B cell (primary cell): ENCODE measurements at regions not wholly inside any gene's neighbourhood (a gene's known extent, or its start where the extent isn't known, plus 50 kb on each side); places are given as distances from the start of the nearest gene placed in this dataset.

Experiments
- ATAC-seq: fragments of 200-7000 bp; cut with Tn5 transposase; one replicate; pipeline ENCODE4 v1.10.0; 2021; ENCODE audit warnings: low read depth, mild to moderate bottlenecking, moderate number of reproducible peaks, moderate library complexity
- CTCF ChIA-PET: fragments of 350-600 bp; sonication (Branson Sonifier 250); formaldehyde crosslinking; loops from one replicate; lab custom pipeline; 2021; ENCODE audit warnings: antibody characterized with exemption, inconsistent platforms; lab: Charles Lee
- POLR2A ChIA-PET: fragments of 350-600 bp; sonication (Branson Sonifier 250); formaldehyde crosslinking; loops from one replicate; lab custom pipeline; 2021; ENCODE audit warnings: antibody characterized with exemption; lab: Charles Lee
- DNase-seq: peaks from one replicate; pipeline ENCODE4 v3.0.0; 2013
- H2AFZ ChIP-seq: 2 replicates; pipeline ENCODE4 v1.6.1; 2012; ENCODE audit warnings: mild to moderate bottlenecking, low read depth, low read length; ENCODE audit not compliant: insufficient read depth, poor library complexity, severe bottlenecking
- H3K27ac ChIP-seq, 2 donors: 1 replicate in 1 of 2; 2 replicates in 1 of 2; pipeline ENCODE4 v1.5.1; 2012 to 2013; ENCODE audit warnings: low read length in 2 of 2, mild to moderate bottlenecking in 2 of 2, moderate library complexity in 1 of 2
- H3K27me3 ChIP-seq, 4 experiments: fragments of 200-600 bp in 1 of 4; sonication (generic) in 1 of 4; replicated peaks in 1 of 4; 1 replicate in 2 of 4; 2 replicates in 2 of 4; pipeline versions ENCODE4 v1.6.1 to v1.7.0; 2013 to 2016; ENCODE audit warnings: low read length in 3 of 4, mild to moderate bottlenecking in 2 of 4, mixed read lengths in 1 of 4, moderate library complexity in 1 of 4; ENCODE audit not compliant: insufficient read depth in 4 of 4, control insufficient read depth in 3 of 4; ENCODE audit errors: control extremely low read depth in 1 of 4
- H3K36me3 ChIP-seq, 2 experiments: replicated peaks in 1 of 2; 1 replicate in 1 of 2; 2 replicates in 1 of 2; pipeline versions ENCODE4 v1.6.1 to v1.7.1; 2013; ENCODE audit warnings: low read length in 1 of 2; ENCODE audit not compliant: insufficient read depth in 2 of 2, control insufficient read depth in 1 of 2; ENCODE audit errors: control extremely low read depth in 1 of 2, extremely low read depth in 1 of 2
- H3K4me1 ChIP-seq, 2 donors: fragments of 200-600 bp in 1 of 2; sonication (generic) in 1 of 2; 1 replicate in 1 of 2; 2 replicates in 1 of 2; pipeline versions ENCODE4 v1.5.1 to v1.6.1; 2013 to 2017; ENCODE audit warnings: low read length in 2 of 2; ENCODE audit not compliant: control insufficient read depth in 2 of 2, insufficient read depth in 2 of 2
- H3K4me2 ChIP-seq: replicated peaks from 2 replicates; pipeline ENCODE3; 2012; ENCODE audit warnings: mild to moderate bottlenecking, low read depth, low read length; ENCODE audit not compliant: poor library complexity, severe bottlenecking
- H3K4me3 ChIP-seq, 5 experiments: fragments of 200-600 bp in 1 of 5; sonication (generic) in 1 of 5; 1 replicate in 3 of 5; 2 replicates in 2 of 5; pipeline versions ENCODE4 v1.5.1 to v1.7.0; 2011 to 2016; ENCODE audit warnings: low read length in 4 of 5, mild to moderate bottlenecking in 4 of 5, low read depth in 2 of 5, control low read depth in 1 of 5, moderate library complexity in 1 of 5; ENCODE audit not compliant: insufficient read depth in 1 of 5; ENCODE audit errors: control extremely low read depth in 1 of 5, extremely low read depth in 1 of 5
- H3K79me2 ChIP-seq: fragments of 200-600 bp; sonication (generic); one replicate; pipeline ENCODE4 v1.6.0; 2016; ENCODE audit warnings: low read length; ENCODE audit not compliant: control insufficient read depth, insufficient read depth
- H3K9ac ChIP-seq: fragments of 200-600 bp; sonication (generic); 2 replicates; pipeline ENCODE4 v1.6.1; 2017; ENCODE audit warnings: mild to moderate bottlenecking, low read length, moderate library complexity
- H3K9me3 ChIP-seq, 3 donors: one replicate each; pipeline versions ENCODE4 v1.6.1 to v1.7.1; 2013; ENCODE audit warnings: low read length in 2 of 3; ENCODE audit not compliant: control insufficient read depth in 2 of 3, insufficient read depth in 1 of 3; ENCODE audit errors: control extremely low read depth in 1 of 3
- H4K20me1 ChIP-seq: 2 replicates; pipeline ENCODE4 v1.6.0; 2012; ENCODE audit warnings: mild to moderate bottlenecking, low read length; ENCODE audit not compliant: insufficient read depth, control insufficient read depth, poor library complexity, severe bottlenecking
- H3K27ac Mint-ChIP-seq: one replicate; pipeline ENCODE4 v1.8.0; 2021; ENCODE audit warnings: mixed read lengths
- H3K27me3 Mint-ChIP-seq: one replicate; pipeline ENCODE4 v1.8.0; 2021; ENCODE audit warnings: mixed read lengths
- H3K4me1 Mint-ChIP-seq: one replicate; pipeline ENCODE4 v1.8.0; 2021; ENCODE audit warnings: mixed read lengths
- H3K4me3 Mint-ChIP-seq: one replicate; pipeline ENCODE4 v1.8.0; 2021; ENCODE audit warnings: mixed read lengths
- H3K9me3 Mint-ChIP-seq: one replicate; pipeline ENCODE4 v1.8.0; 2022; ENCODE audit warnings: mixed read lengths; ENCODE audit not compliant: insufficient read depth
- CTCF ChIP-seq: fragments of 200-600 bp; IDR thresholded peaks from one replicate; pipeline ENCODE4 v1.8.0; 2022; ENCODE audit warnings: antibody characterized with exemption, mild to moderate bottlenecking
- EZH2 ChIP-seq: IDR thresholded peaks from 2 replicates; pipeline ENCODE4 v1.6.1; 2012; ENCODE audit warnings: borderline replicate concordance, low read depth, mild to moderate bottlenecking, moderate library complexity, low read length; ENCODE audit not compliant: insufficient read depth, poor library complexity, severe bottlenecking
- WGBS: methylation state at CpG from one replicate; pipeline ENCODE4 v1.1.5; 2013; ENCODE audit warnings: missing lambda C conversion rate; ENCODE audit not compliant: insufficient coverage; 5-methylcytosine and 5-hydroxymethylcytosine counted together
- intact Hi-C: fragments of 100-400 bp; cut with micrococcal nuclease; formaldehyde crosslinking; loops from one replicate; pipeline ENCODE4 v1.10.0; 2022

DNA sequence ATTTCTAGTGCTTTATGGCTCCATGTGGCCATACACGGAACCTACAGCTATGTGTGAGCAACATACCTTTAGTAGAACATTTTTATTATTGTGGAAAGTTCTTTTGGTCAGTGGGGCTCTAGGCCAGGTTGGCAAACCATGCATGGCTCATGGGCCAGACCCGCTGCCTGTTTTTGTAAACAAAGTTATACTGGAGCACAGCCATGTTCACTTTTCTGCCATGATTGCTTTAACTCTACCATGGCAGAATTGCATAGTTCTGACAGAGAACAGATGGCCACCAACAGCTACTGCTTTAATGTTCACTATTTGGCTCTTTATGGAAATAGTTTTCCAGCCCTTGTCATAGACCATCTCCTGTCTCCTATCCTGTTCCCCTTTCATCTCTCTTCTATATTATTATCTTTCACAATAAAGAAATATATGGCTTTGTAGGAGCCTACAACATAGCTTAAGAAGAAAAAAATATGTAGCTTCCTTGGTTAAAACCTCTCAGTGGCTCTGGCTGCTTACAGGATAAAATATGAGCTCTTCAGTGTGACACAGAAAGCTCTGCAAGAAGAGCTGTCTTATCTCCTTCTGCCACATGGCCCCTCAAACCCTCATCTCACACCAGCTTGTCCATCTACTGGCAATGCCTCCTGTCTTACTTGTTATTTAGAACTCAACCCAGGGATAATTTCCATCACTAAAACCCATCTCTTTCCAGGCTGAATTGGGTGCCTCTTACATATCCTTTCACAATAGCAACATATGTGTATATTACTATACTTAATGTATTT, 54.6 kb upstream of the RWDD3 start:
- H3K4me2 ChIP-seq: no peak overlapping the region
- peaks cover 19% of the 10 kb centered on the region in 2 donors for H3K4me1 ChIP-seq
- ChIA-PET POLR2A (no interaction called here), CTCF (interaction anchor here (1.2 to 1.5 kb wide), 3 partner anchors 55 to 324 kb away, joined by 3 to 5 read pairs (median 5); partner anchors contain the start of gene RWDD3)
- H3K27ac ChIP-seq: no peak overlapping the region
- Mint-ChIP-seq H3K4me3 (no peak overlapping the region), H3K27me3 (peaks cover 4% of the 10 kb centered on the region), H3K4me1 (peaks cover 25% of the 10 kb centered on the region), H3K27ac (no peak overlapping the region), H3K9me3 (no peaks in the 10 kb centered on the region)
- intact Hi-C loops: no loop called here
- no peaks in the 10 kb centered on the region for H3K36me3 ChIP-seq
- H3K9ac ChIP-seq: no peak overlapping the region
- H2AFZ ChIP-seq: no peak overlapping the region
- ATAC-seq: no peak
- no peaks in the 10 kb centered on the region for H4K20me1 ChIP-seq
- 100% methylated on average over 1 of the region's 2 CpGs for WGBS
- no peak for DNase-seq
- no peak overlapping the region for H3K4me3 ChIP-seq
- H3K27me3 ChIP-seq: no peaks in the 10 kb centered on the region
- no peaks in the 10 kb centered on the region for H3K79me2 ChIP-seq
- no peak for TF ChIP-seq EZH2
- TF ChIP-seq CTCF: no peak
- H3K9me3 ChIP-seq: peaks cover 0 to 5% (median 0%) of the 10 kb centered on the region in 3 donors

- ATAC-seq: no peak
- POLR2A ChIA-PET: no interaction called here
- Histone ChIP-seq H2AFZ (no peak overlapping the region), H4K20me1 (no peaks in the 10 kb centered on the region), H3K36me3 (no peaks in the 10 kb centered on the region), H3K4me1 (peaks cover 19% of the 10 kb centered on the region in 2 donors), H3K9me3 (peaks cover 0 to 5% (median 0%) of the 10 kb centered on the region in 3 donors), H3K9ac (no peak overlapping the region), H3K4me2 (no peak overlapping the region), H3K27ac (no peak overlapping the region), H3K4me3 (no peak overlapping the region), H3K27me3 (no peaks in the 10 kb centered on the region), H3K79me2 (no peaks in the 10 kb centered on the region)
- DNase-seq: no peak
- H3K4me3 Mint-ChIP-seq: no peak overlapping the region
- no peak overlapping the region for H3K27ac Mint-ChIP-seq
- H3K4me1 Mint-ChIP-seq: peaks cover 23% of the 10 kb centered on the region
- no peaks in the 10 kb centered on the region for H3K9me3 Mint-ChIP-seq
- peaks cover 4% of the 10 kb centered on the region for H3K27me3 Mint-ChIP-seq
- no peak for TF ChIP-seq CTCF
- CTCF ChIA-PET: interaction anchor here (1.2 to 1.5 kb wide), 3 partner anchors 54 to 325 kb away, joined by 3 to 5 read pairs (median 5); partner anchors contain the start of gene RWDD3
- no CpG with 5 or more reads among the region's 2 CpGs for WGBS
- intact Hi-C loops: no loop called here
Observed at GRCh38 chr1:95180371-95180770, 53.6 kb upstream of the RWDD3 start.
